Neural cell (in vitro differentiated cells): ENCODE measurements at regions not wholly inside any gene's neighbourhood (a gene's known extent, or its start where the extent isn't known, plus 50 kb on each side); places are given as distances from the start of the nearest gene placed in this dataset.

Experiments used
- H2AFZ ChIP-seq: fragments of 200-600, 300-800 bp; sonication (generic), shearing (Covaris generic); 2 replicates; pipeline ENCODE4 v1.6.0; 2014; ENCODE audit warnings: low read depth, mild to moderate bottlenecking, antibody characterized with exemption, low read length, moderate library complexity
- H3F3A ChIP-seq: fragments of 200-600 bp; shearing (Covaris generic); 2 replicates; pipeline ENCODE4 v1.6.1; 2016; ENCODE audit warnings: mild to moderate bottlenecking, moderate library complexity, mixed read lengths, antibody characterized with exemption, low read length; ENCODE audit not compliant: insufficient read depth, poor library complexity, severe bottlenecking
- H3K27ac ChIP-seq: fragments of 200-600, 300-800 bp; sonication (generic), shearing (Covaris generic); 2 replicates; pipeline ENCODE4 v1.5.1; 2014; ENCODE audit warnings: mild to moderate bottlenecking, low read length, moderate library complexity
- H3K27me3 ChIP-seq: fragments of 300-800, 200-600 bp; sonication (generic), shearing (Covaris generic); 2 replicates; pipeline ENCODE4 v1.6.0; 2014; ENCODE audit warnings: mild to moderate bottlenecking, low read depth, low read length, moderate library complexity; ENCODE audit not compliant: insufficient read depth
- H3K36me3 ChIP-seq: fragments of 300-800, 200-600 bp; sonication (generic), shearing (Covaris generic); 2 replicates; pipeline ENCODE4 v1.5.1; 2014; ENCODE audit warnings: mild to moderate bottlenecking, antibody characterized with exemption, low read length, moderate library complexity; ENCODE audit not compliant: insufficient read depth
- H3K4me2 ChIP-seq: fragments of 300-800, 200-600 bp; sonication (generic), shearing (Covaris generic); 2 replicates; pipeline ENCODE4 v1.6.0; 2014; ENCODE audit warnings: mild to moderate bottlenecking, low read length
- H3K4me3 ChIP-seq: fragments of 300-800, 200-600 bp; sonication (generic), shearing (Covaris generic); 2 replicates; pipeline ENCODE4 v1.5.1; 2014; ENCODE audit warnings: mild to moderate bottlenecking, low read length, moderate library complexity
- H3K79me2 ChIP-seq: fragments of 200-600 bp; shearing (Covaris generic); replicated peaks from 2 replicates; pipeline ENCODE4 v1.6.0; 2014; ENCODE audit warnings: mild to moderate bottlenecking, low read length, moderate library complexity; ENCODE audit not compliant: insufficient read depth
- H3K9ac ChIP-seq: fragments of 300-800, 200-600 bp; sonication (generic), shearing (Covaris generic); 2 replicates; pipeline ENCODE4 v1.6.1; 2016; ENCODE audit warnings: mild to moderate bottlenecking, low read length, mixed read lengths
- H3K9me2 ChIP-seq: fragments of 200-600 bp; shearing (Covaris generic); 2 replicates; pipeline ENCODE4 v1.6.1; 2016; ENCODE audit warnings: mild to moderate bottlenecking, low read length, mixed read lengths; ENCODE audit not compliant: insufficient read depth
- H3K9me3 ChIP-seq: fragments of 200-600, 300-800 bp; sonication (generic), shearing (Covaris generic); 2 replicates; pipeline ENCODE4 v1.6.1; 2016; ENCODE audit warnings: mild to moderate bottlenecking, mixed run types, low read length, moderate library complexity, mixed read lengths
- H4K20me1 ChIP-seq: fragments of 200-600 bp; shearing (Covaris generic); 2 replicates; pipeline ENCODE4 v1.6.1; 2016; ENCODE audit warnings: mild to moderate bottlenecking, mixed run types; ENCODE audit not compliant: insufficient read depth
- EP300 ChIP-seq: fragments of 450-650 bp; conservative IDR thresholded peaks from 2 replicates; pipeline ENCODE4 v1.6.1; 2014; ENCODE audit warnings: antibody characterized with exemption, mild to moderate bottlenecking, moderate library complexity; ENCODE audit not compliant: poor library complexity, severe bottlenecking
- EZH2 ChIP-seq: fragments of 200-600, 300-800 bp; shearing (Covaris generic), sonication (generic); IDR thresholded peaks from 2 replicates; pipeline ENCODE4 v1.6.1; 2014; ENCODE audit warnings: antibody characterized with exemption, low read length, borderline replicate concordance, mild to moderate bottlenecking; ENCODE audit not compliant: insufficient read depth, poor library complexity, severe bottlenecking
- MXI1 ChIP-seq: fragments of 450-650 bp; conservative IDR thresholded peaks from 2 replicates; pipeline ENCODE4 v1.6.1; 2014; ENCODE audit warnings: antibody characterized with exemption, mild to moderate bottlenecking; ENCODE audit not compliant: poor library complexity, severe bottlenecking
- POLR2AphosphoS5 ChIP-seq: IDR thresholded peaks from 2 replicates; pipeline ENCODE4 v1.6.1; 2012
- RAD21 ChIP-seq: fragments of 450-650 bp; conservative IDR thresholded peaks from 2 replicates; pipeline ENCODE4 v1.6.1; 2014; ENCODE audit warnings: antibody characterized with exemption, mild to moderate bottlenecking, moderate library complexity
- SMC3 ChIP-seq: fragments of 450-650 bp; conservative IDR thresholded peaks from 2 replicates; pipeline ENCODE4 v1.6.1; 2014; ENCODE audit warnings: antibody characterized with exemption, mild to moderate bottlenecking, moderate library complexity; ENCODE audit not compliant: poor library complexity
- TAF1 ChIP-seq: IDR thresholded peaks from 2 replicates; pipeline ENCODE4 v1.6.1; 2012; ENCODE audit warnings: low read depth
- TF ChIP-seq, protein P1 (sequence below): fragments of 450-650 bp; IDR thresholded peaks from 2 replicates; pipeline ENCODE4 v1.5.1; 2014; ENCODE audit warnings: antibody characterized with exemption, mild to moderate bottlenecking, moderate library complexity; ENCODE audit not compliant: poor library complexity, severe bottlenecking
- TF ChIP-seq, protein P2 (sequence below): IDR thresholded peaks from 2 replicates; pipeline ENCODE4 v1.6.1; 2012; ENCODE audit warnings: borderline replicate concordance

DNA sequence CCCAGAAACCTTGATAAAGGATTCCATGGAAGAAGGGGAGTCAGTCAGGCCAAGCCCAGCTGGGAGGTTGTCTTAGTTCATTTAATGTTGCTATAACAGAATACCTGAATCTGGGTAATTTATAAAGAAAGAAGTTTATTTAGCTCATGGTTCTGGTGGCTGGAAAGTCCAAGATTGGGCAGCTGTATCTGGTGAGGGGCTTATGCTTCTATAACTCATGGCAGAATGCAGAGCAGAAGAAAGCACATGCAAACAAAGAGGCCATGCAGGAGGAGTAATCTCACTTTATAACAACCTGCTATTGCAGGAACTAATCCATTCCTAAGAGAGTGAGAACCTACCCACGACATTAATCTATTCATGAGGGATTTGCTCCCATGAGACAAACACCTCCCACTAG lies 54.2 kb upstream of the ANKRD1 start:
- H3K27me3 ChIP-seq = no peaks in the 10 kb centered on the region

DNA sequence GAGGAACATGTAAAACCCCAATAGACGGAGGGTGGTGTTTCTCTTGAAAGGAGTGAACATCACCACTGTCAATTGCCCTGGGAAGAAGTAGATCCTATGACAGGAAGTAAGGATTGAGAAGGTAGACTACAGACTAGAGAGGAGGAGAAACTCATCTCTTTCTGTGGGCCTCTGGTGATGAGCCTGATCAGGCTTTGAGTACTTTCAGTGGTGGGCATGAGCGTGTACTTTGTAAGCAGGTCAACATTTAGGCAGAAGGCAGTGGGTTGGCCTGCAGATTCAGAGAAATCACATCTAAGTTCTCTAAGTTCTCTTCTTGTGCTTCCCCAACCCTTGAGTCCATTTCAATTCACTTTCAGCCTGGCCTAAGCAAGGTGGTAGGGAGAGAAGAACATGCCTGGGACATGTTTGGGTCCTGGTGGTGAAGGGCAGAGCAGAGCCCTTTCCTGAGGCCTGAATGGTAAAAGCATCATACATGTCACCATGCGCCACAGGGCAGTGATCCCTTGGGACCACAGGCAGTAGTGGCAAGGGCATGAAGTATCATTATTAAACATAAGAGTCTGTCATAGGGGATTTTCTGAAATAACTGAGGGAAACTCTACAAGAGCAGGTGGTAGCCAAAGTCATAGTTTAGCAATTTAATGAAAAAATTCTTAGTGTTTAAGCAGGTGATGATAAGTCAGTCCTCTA lies 56.4 kb upstream of the ANKRD1 start:
- H3K4me2 ChIP-seq = no peak overlapping the region
- no peaks in the 10 kb centered on the region for H3K27me3 ChIP-seq
- no peak overlapping the region for H3K4me3 ChIP-seq
- TF ChIP-seq TAF1 = no peak
- TF ChIP-seq, protein P1, sequence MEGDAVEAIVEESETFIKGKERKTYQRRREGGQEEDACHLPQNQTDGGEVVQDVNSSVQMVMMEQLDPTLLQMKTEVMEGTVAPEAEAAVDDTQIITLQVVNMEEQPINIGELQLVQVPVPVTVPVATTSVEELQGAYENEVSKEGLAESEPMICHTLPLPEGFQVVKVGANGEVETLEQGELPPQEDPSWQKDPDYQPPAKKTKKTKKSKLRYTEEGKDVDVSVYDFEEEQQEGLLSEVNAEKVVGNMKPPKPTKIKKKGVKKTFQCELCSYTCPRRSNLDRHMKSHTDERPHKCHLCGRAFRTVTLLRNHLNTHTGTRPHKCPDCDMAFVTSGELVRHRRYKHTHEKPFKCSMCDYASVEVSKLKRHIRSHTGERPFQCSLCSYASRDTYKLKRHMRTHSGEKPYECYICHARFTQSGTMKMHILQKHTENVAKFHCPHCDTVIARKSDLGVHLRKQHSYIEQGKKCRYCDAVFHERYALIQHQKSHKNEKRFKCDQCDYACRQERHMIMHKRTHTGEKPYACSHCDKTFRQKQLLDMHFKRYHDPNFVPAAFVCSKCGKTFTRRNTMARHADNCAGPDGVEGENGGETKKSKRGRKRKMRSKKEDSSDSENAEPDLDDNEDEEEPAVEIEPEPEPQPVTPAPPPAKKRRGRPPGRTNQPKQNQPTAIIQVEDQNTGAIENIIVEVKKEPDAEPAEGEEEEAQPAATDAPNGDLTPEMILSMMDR = no peak
- TF ChIP-seq, protein P2, sequence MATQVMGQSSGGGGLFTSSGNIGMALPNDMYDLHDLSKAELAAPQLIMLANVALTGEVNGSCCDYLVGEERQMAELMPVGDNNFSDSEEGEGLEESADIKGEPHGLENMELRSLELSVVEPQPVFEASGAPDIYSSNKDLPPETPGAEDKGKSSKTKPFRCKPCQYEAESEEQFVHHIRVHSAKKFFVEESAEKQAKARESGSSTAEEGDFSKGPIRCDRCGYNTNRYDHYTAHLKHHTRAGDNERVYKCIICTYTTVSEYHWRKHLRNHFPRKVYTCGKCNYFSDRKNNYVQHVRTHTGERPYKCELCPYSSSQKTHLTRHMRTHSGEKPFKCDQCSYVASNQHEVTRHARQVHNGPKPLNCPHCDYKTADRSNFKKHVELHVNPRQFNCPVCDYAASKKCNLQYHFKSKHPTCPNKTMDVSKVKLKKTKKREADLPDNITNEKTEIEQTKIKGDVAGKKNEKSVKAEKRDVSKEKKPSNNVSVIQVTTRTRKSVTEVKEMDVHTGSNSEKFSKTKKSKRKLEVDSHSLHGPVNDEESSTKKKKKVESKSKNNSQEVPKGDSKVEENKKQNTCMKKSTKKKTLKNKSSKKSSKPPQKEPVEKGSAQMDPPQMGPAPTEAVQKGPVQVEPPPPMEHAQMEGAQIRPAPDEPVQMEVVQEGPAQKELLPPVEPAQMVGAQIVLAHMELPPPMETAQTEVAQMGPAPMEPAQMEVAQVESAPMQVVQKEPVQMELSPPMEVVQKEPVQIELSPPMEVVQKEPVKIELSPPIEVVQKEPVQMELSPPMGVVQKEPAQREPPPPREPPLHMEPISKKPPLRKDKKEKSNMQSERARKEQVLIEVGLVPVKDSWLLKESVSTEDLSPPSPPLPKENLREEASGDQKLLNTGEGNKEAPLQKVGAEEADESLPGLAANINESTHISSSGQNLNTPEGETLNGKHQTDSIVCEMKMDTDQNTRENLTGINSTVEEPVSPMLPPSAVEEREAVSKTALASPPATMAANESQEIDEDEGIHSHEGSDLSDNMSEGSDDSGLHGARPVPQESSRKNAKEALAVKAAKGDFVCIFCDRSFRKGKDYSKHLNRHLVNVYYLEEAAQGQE = no peak
- TF ChIP-seq EZH2 = no peak
- no peak for TF ChIP-seq SMC3
- no peak for TF ChIP-seq MXI1
- no peak for TF ChIP-seq EP300
- no peak for TF ChIP-seq POLR2AphosphoS5
- TF ChIP-seq RAD21 = no peak
- no peaks in the 10 kb centered on the region for H3K9me3 ChIP-seq
- H3K9ac ChIP-seq = no peak overlapping the region
- H3K79me2 ChIP-seq = no peaks in the 10 kb centered on the region
- no peaks in the 10 kb centered on the region for H3K9me2 ChIP-seq
- no peaks in the 10 kb centered on the region for H4K20me1 ChIP-seq
- no peaks in the 10 kb centered on the region for H3K36me3 ChIP-seq
- no peak overlapping the region for H2AFZ ChIP-seq
- no peaks in the 10 kb centered on the region for H3F3A ChIP-seq
- H3K27ac ChIP-seq = no peak overlapping the region

More for the DNA sequence above, 54.2 kb upstream of the ANKRD1 start:
- no peaks in the 10 kb centered on the region for H4K20me1 ChIP-seq
- H3K9me2 ChIP-seq = no peaks in the 10 kb centered on the region
- no peak overlapping the region for H3K4me3 ChIP-seq
- no peak overlapping the region for H3K9ac ChIP-seq
- no peaks in the 10 kb centered on the region for H3K9me3 ChIP-seq
- H3K79me2 ChIP-seq = no peaks in the 10 kb centered on the region
- H3K4me2 ChIP-seq = no peak overlapping the region
- no peak overlapping the region for H2AFZ ChIP-seq
- H3K27ac ChIP-seq = no peak overlapping the region
- TF ChIP-seq SMC3 (no peak), RAD21 (no peak)
- TF ChIP-seq, protein P2 = no peak
- H3K36me3 ChIP-seq = no peaks in the 10 kb centered on the region
- no peaks in the 10 kb centered on the region for H3F3A ChIP-seq
